AG09319 (cell line): ENCODE measurements at regions not wholly inside any gene's neighbourhood (a gene's known extent, or its start where the extent isn't known, plus 50 kb on each side); places are given as distances from the start of the nearest gene placed in this dataset.
A peak's percentile ranks its signal among the peaks of the same experiment; 100 is the strongest.
"Not testable (repeated sequence)": the region's sequence is repeated elsewhere in the genome, so short reads cannot be mapped to it uniquely, and the experiment has no call there.

Experiments
- DNase-seq: peaks from one replicate; pipeline ENCODE4 v3.0.0-alpha.2; 2010; ENCODE audit warnings: low read depth; ENCODE audit errors: extremely low read depth
- TF ChIP-seq, protein P1 (sequence below): IDR thresholded peaks from 2 replicates; pipeline ENCODE4 v1.5.1; 2011; ENCODE audit warnings: low read depth, mild to moderate bottlenecking, inconsistent platforms, low read length, moderate library complexity

- TF ChIP-seq, protein P1, sequence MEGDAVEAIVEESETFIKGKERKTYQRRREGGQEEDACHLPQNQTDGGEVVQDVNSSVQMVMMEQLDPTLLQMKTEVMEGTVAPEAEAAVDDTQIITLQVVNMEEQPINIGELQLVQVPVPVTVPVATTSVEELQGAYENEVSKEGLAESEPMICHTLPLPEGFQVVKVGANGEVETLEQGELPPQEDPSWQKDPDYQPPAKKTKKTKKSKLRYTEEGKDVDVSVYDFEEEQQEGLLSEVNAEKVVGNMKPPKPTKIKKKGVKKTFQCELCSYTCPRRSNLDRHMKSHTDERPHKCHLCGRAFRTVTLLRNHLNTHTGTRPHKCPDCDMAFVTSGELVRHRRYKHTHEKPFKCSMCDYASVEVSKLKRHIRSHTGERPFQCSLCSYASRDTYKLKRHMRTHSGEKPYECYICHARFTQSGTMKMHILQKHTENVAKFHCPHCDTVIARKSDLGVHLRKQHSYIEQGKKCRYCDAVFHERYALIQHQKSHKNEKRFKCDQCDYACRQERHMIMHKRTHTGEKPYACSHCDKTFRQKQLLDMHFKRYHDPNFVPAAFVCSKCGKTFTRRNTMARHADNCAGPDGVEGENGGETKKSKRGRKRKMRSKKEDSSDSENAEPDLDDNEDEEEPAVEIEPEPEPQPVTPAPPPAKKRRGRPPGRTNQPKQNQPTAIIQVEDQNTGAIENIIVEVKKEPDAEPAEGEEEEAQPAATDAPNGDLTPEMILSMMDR = no peak
- DNase-seq = no peak
Observed at GRCh38 chr4:9611101-9611500, 166.9 kb downstream of the DEFB131A start.

- DNase-seq = not testable (repeated sequence)
Observed at GRCh38 chr4:9636411-9636810, 145.0 kb upstream of the DRD5 start.

DNA sequence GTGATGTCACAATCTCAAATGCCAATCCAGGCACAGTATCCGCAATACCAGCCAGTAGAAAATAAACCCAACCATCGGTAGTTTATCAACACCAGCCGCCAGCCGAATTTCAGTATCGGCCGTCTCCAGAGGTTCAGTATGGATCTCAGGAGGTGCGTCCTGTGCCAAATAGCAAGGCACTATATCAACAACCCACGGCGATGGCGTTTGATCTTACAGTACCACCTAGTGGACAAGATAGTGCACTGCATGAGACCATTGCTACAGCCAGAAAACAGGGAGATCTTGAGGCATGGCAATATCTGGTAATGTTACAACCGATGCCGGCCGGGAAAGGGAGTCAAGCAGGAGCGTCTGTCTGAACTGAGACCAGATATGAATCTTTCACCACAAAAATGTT is 121.8 kb upstream of the DRD5 start:
- DNase-seq = not testable (repeated sequence)
- TF ChIP-seq, protein P1 = peak; percentile 22

DNA sequence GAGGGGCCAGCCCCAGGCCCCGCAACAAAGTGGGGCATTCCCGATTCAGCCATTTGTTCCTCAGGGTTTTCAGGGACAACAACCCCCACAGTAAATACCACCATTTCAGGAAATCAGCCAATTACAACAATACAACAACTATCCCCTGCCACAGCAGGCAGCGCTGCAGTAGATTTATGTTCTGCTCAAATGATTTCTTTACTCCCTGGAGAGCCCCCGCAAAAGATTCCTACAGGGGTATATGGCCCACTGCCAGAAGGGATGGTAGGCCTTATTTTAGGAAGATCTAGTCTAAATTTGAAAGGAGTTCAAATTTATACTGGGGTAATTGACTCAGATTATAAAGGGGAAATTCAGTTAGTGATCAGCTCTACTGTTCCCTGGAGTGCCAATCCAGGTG is 120.5 kb upstream of the DRD5 start:
- DNase-seq = not testable (repeated sequence)

DNA sequence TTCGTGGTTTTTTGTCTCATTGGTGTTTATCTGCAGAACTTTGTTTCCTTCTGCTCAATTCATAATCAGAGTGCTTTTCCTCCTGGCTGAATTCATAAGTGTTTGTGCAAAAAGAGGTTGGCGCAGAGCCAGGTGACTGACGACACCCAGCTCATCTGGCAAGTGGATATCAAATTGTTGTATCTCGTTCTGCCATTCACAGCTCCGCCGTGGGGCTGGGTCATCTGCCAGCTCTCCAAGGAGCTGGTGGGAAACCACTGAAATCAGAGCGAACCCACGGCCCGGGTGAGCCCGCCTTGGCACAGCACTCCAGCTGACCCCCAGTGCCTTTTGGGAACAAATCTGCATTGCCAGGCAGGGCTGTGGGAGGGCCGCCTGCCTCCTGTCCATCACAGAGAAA is 110.7 kb upstream of the DRD5 start:
- DNase-seq = not testable (repeated sequence)

DNA sequence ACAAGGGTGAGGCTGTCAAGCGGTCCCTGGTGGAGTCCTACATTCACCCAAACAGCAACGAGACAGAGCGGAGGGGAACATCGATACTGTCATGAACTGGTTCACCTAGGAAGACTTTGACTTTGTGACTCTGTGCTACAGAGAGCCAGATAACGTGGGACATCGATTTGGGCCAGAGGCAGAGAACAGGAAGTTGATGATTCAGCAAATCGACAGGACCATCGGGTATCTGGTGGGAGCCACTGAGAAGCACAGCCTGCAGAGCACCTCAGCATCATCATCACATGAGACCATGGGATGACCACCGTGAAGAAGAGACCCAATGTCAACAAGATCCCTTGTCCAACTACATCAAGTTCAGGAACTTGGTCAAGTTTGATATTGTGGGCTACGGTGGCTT is 104.1 kb upstream of the DRD5 start:
- not testable (repeated sequence) for DNase-seq

DNA sequence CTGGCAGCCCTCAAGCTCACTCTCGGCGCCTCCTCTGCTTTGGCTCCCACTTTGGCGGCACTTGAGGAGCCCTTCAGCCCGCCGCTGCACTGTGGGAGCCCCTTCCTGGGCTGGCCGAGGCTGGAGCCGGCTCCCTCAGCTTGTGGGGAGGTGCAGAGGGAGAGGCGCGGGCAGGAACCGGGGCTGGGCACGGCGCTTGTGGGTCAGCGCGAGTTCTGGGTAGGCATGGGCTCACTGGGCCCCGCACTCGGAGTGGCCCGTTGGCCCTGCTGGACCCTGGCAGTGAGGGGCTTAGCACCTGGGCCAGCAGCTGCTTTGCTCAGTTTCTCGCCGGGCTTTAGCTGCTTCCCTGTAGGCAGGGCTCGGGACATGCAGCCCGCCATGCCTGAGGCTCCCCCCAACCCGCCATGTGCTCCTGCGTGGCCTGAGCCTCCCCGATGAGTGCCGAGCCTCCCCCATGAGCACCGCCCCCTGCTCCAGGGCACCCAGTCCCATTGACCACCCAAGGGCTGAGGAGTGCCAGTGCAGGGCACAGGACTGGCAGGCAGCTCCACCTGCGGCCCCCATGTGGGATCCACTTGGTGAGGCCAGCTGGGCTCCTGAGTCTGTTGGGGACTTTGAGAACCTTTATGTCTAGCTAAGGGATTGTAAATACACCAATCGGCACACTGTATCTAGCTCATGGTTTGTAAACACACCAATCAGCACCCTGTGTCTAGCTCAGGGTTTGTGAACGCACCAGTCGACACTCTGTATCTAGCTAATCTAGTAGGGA is 101.5 kb upstream of the DRD5 start:
- TF ChIP-seq, protein P1 = no peak
- DNase-seq = no peak

- not testable (repeated sequence) for DNase-seq
Observed at GRCh38 chr4:9683174-9683573, 98.3 kb upstream of the DRD5 start.

GRCh38 chr4:9685016-9685415 is 96.4 kb upstream of the DRD5 start:
- DNase-seq = not testable (repeated sequence)

- TF ChIP-seq, protein P1 = no peak
- no peak for DNase-seq
Observed at GRCh38 chr4:9685692-9686091, 95.7 kb upstream of the DRD5 start.

DNA sequence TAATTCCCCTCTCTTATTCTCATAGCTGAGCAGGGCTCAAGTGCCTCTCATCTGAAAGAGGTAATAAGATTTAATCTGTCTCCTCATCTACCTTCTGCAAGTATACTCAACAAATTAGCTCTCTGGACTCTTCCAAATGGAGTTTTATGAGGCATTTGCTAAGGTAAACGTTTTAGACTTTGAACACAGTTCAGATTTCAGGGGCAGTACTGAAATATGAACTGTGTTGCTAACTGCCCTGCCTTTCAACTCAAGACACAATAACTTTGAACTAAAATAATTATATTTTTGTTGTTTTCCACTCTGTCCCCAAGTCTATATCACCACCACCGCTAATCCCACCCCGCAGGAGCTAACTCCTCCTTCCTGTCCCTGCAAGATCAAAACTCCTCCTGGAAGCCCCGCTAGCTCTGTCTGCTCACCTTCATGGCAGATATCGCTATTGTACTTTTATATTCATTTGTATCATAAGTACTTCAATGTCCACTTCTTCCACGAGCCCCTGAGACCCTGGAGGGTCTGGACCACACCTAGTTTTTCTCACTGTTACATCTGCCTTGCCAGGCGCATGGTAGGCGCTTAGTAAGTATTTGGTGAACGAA is 90.7 kb upstream of the DRD5 start:
- not testable (repeated sequence) for DNase-seq
